ENCODE measurements at regions not wholly inside any gene's neighbourhood (a gene's known extent, or its start where the extent isn't known, plus 50 kb on each side); places are given as distances from the start of the nearest gene placed in this dataset.

GRCh38 chr4:63049278-63049677, 1360.0 kb downstream of the TECRL start:
- DNase-seq (ENCODE audit: low spot score) (no peak), FAIRE-seq (no peak), ATAC-seq (no peak)
- in situ Hi-C loops (cut with HindIII; ENCODE audit: extremely low pct_ligation_motif_present, low pct_unique_long_range_greater_than_20kb), result no loop called here
- Histone ChIP-seq H3K4me1 (ENCODE audit: insufficient read depth, low read length) (no peaks in the 10 kb centered on the region), H3K27ac (ENCODE audit: extremely low read length, insufficient read depth, low read length) (no peak overlapping the region), H3K4me2 (ENCODE audit: low read depth, low read length) (no peak overlapping the region), H2AFZ (ENCODE audit: low read length) (no peak overlapping the region), H3K27me3 (ENCODE audit: control insufficient read depth in 1 of 2, insufficient read depth in 2 of 2, low read length in 2 of 2) (no peaks in the 10 kb centered on the region), H3K79me2 (ENCODE audit: insufficient read depth, low read length) (no peaks in the 10 kb centered on the region), H3K36me3 (replicated peaks in 1 of 2; ENCODE audit: control insufficient read depth in 1 of 2, insufficient read depth in 2 of 2, low read length in 2 of 2) (no peaks in the 10 kb centered on the region), H4K20me1 (ENCODE audit: insufficient read depth, low read length) (no peaks in the 10 kb centered on the region), H3K4me3 (replicated peaks in 1 of 3; ENCODE audit: insufficient read depth in 1 of 3, low read depth in 2 of 3, low read length in 3 of 3) (no peak overlapping the region), H3K9me3 (ENCODE audit: low read length) (peaks cover 68% of the 10 kb centered on the region), H3K9ac (ENCODE audit: insufficient read depth, low read depth, low read length) (no peak overlapping the region)
- WGBS (ENCODE audit: low lambda C conversion rate), result 0% methylated on average over 1 of the region's 1 CpG
- ChIA-PET POLR2A (no interaction called here), CTCF (ENCODE audit: low intra/inter-chr PET ratio, low total read pairs) (no interaction called here)
- intact Hi-C loops (cut with micrococcal nuclease; ENCODE audit: unreplicated experiment), result no loop called here
- no TSS peak for BruUV-seq (replicated peaks)
- TF ChIP-seq EZH2 (conservative IDR thresholded peaks at IDR 0.05; ENCODE audit: low read depth, low read length) (no peak), CSRNP1 (CRISPR knock-in tag; IDR thresholded peaks at IDR 0.05) (no peak), MED13 (CRISPR knock-in tag; IDR thresholded peaks at IDR 0.05) (no peak), ATF2 (CRISPR knock-in tag; IDR thresholded peaks at IDR 0.05) (no peak), NCOR1 (IDR thresholded peaks at IDR 0.05; ENCODE audit: borderline replicate concordance, low read length) (no peak)

Data from HepG2 (cell line).